ENCODE measurements at regions not wholly inside any gene's neighbourhood (a gene's known extent, or its start where the extent isn't known, plus 50 kb on each side); places are given as distances from the start of the nearest gene placed in this dataset.
A peak's percentile ranks its signal among the peaks of the same experiment; 100 is the strongest.
"Not testable (repeated sequence)": the region's sequence is repeated elsewhere in the genome, so short reads cannot be mapped to it uniquely, and the experiment has no call there.

DNA sequence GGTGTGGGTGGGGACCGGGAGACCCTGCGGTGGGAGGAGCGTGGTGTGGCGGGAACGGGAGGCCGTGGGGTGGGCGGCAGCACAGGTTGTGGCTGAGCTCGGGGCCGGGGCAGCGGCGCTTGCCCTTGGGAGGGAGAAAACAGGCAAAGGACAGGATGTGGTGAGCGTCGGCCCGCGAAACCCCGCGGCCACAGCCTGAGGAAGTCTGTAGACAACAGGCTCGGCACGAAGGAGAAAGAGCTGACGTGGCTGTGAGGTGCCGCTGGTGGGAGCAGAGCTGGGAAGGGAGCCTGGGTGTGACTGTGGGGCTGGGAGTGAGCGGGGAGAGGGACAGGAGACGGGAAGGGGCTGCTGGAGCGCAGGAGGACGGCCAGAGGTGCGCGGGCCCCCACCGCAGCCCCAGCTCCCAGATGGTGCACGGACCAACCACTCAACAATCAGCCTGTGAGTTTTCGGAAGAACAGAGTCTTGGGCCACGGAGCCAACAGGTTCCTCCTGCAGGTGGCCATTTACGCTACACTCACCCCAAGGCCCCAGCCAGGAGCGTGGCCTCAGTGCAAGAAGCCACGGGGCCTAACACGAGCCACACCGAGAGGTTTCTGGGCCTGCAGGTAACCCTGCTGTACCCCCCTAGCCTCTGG is 202.8 kb downstream of the DLL1 start:
- peak; percentile 97 for DNase-seq (ENCODE audit: low read depth)
- peak overlapping the region; percentile 77 for H3K4me3 ChIP-seq (ENCODE audit: low read depth, low read length)
- TF ChIP-seq, protein P1, sequence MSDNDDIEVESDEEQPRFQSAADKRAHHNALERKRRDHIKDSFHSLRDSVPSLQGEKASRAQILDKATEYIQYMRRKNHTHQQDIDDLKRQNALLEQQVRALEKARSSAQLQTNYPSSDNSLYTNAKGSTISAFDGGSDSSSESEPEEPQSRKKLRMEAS (IDR thresholded peaks at IDR 0.05; ENCODE audit: low read depth, low read length): peak; percentile 19; the same call in 1 of the 2 replicates
- TF ChIP-seq, protein P2, sequence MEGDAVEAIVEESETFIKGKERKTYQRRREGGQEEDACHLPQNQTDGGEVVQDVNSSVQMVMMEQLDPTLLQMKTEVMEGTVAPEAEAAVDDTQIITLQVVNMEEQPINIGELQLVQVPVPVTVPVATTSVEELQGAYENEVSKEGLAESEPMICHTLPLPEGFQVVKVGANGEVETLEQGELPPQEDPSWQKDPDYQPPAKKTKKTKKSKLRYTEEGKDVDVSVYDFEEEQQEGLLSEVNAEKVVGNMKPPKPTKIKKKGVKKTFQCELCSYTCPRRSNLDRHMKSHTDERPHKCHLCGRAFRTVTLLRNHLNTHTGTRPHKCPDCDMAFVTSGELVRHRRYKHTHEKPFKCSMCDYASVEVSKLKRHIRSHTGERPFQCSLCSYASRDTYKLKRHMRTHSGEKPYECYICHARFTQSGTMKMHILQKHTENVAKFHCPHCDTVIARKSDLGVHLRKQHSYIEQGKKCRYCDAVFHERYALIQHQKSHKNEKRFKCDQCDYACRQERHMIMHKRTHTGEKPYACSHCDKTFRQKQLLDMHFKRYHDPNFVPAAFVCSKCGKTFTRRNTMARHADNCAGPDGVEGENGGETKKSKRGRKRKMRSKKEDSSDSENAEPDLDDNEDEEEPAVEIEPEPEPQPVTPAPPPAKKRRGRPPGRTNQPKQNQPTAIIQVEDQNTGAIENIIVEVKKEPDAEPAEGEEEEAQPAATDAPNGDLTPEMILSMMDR (IDR thresholded peaks at IDR 0.05; ENCODE audit: low read depth, low read length): no peak

DNA sequence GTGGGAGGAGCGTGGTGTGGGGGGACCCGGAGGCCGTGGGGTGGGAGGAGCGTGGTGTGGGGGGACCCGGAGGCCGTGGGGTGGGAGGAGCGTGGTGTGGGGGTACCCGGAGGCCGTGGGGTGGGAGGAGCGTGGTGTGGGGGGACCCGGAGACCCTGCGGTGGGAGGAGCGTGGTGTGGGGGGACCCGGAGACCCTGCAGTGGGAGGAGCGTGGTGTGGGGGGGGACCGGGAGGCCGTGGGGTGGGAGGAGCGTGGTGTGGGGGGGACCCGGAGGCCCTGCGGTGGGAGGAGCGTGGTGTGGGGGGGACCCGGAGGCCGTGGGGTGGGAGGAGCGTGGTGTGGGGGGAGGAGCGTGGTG is 203.5 kb downstream of the DLL1 start:
- not testable (repeated sequence) for H3K4me3 ChIP-seq (ENCODE audit: low read depth, low read length)
- peak; percentile 62 for DNase-seq (ENCODE audit: low read depth)

DNA sequence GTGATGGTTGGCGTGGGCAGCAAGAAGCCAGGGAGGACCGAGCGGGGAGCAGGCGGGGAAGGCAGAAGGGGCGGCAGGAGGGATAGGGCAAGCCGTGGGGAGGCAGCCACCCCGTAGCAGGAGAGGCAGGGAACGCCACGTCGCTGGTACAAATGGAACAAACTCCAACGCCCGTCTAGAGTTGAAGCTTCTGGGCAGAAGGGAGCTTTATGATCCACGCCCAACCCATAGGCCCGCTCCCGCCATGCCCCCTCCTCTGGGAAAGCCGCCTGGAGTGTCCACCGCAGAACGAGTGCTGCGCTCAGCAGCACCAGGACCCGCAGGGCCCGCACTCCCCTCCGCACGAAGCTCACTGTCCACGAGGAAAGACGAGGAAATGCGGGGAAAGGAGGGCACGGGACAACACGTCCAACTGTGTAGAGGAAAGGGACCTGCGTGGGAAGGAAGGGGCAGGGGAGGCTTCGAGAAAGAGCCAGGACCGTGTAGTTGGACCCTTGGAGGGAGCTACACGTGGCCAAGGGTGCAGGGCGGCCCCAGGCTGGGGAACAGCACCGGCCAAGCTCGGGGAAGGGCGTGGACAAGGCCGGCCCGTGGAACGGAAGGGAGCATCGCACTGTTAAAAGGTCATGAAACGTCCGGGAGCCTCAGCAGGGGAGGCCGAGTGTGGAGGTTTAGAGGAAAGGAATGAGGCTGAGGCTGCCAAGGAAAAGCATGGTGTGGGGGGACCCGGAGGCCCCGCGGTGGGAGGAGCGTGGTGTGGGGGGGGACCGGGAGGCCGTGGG is 204.0 kb downstream of the DLL1 start:
- DNase-seq (ENCODE audit: low read depth): peak; percentile 59
- H3K4me3 ChIP-seq (ENCODE audit: low read depth, low read length): no peak overlapping the region
- no peak for TF ChIP-seq MYC (IDR thresholded peaks at IDR 0.05; ENCODE audit: low read depth, low read length)
- TF ChIP-seq, protein P1 (IDR thresholded peaks at IDR 0.05; ENCODE audit: low read depth, low read length): no peak
- TF ChIP-seq, protein P2 (IDR thresholded peaks at IDR 0.05; ENCODE audit: low read depth, low read length): no peak
- TF ChIP-seq POLR2A (IDR thresholded peaks at IDR 0.05; ENCODE audit: extremely low read depth, insufficient read length): no peak

DNA sequence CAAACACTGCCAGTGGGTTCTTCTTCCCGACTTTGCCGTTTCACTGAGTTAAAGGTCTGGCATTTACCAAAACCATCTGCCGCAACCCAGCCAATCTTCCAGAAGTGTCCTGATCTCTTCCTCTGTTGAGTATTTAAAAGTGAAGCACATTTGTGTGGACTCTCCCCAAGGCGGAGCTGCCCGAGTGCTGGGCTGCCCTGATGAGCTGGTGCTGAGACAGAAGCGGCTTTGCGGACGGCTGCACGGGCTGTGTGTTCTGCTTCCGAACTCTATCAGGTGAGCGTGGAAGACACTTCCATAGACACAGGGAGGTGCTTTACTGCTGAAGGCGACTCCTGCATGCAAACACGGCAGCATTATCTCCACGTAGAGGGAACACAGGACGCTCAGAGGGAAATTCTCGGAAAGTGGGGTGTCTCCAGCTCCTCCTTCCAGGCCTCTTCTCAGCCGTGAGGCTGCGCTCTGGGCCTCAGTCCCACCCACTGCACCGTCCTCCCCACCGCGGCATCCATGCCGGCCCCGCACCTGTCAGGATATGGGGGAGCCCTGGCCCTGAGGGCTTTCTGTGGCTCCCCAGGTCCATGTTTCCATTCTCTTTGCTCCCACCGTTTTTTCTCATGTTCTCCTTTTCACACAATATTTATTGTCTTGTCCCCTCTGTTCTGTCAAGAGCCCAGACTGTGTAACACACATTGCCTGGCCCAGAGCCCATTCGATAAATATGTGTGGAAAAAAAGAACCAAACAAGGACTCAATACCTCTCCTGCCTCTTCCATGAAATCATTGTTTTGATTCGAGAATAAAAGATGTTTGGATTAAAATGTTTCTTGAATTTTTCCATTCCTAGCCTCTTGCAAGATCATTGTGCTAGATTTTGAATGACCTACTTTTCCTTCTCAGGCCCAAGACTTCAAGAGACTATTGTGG is 205.1 kb downstream of the DLL1 start:
- TF ChIP-seq, protein P2 (IDR thresholded peaks at IDR 0.05; ENCODE audit: low read depth, low read length): no peak
- no peak overlapping the region for H3K4me3 ChIP-seq (ENCODE audit: low read depth, low read length)
- DNase-seq (ENCODE audit: low read depth): no peak

DNA sequence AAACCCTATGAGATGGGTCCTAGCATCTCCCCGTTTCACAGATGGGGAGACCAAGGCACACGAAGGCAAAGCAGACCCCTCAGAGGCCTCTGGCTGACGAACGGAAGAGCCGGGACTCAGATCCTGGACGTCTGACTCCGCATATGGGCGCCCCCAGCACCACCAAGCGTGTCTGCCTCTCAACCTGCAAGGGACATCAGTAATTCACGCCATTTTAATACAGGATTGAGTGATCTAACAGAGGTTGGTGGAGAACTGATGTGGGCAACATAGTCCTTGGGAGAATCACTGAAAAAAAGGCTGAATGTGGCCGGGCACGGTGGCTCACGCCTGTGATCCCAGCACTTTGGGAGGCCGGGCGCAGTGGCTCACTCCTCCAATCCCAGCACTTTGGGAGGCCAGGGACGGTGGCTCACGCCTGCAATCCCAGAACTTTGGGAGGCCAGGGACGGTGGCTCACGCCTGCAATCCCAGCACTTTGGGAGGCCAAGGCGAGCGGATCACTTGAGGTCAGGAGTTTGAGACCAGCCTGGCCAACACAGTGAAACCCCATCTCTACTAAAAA is 206.6 kb downstream of the DLL1 start:
- H3K4me3 ChIP-seq (ENCODE audit: low read depth, low read length): no peak overlapping the region
- DNase-seq (ENCODE audit: low read depth): no peak
- TF ChIP-seq MYC (IDR thresholded peaks at IDR 0.05; ENCODE audit: low read depth, low read length) (no peak), POLR2A (IDR thresholded peaks at IDR 0.05; ENCODE audit: extremely low read depth, insufficient read length) (no peak)
- TF ChIP-seq, protein P2 (IDR thresholded peaks at IDR 0.05; ENCODE audit: low read depth, low read length): no peak
- TF ChIP-seq, protein P1 (IDR thresholded peaks at IDR 0.05; ENCODE audit: low read depth, low read length): no peak
